Prostate gland (tissue), 2 donors: ENCODE measurements at regions not wholly inside any gene's neighbourhood (a gene's known extent, or its start where the extent isn't known, plus 50 kb on each side); places are given as distances from the start of the nearest gene placed in this dataset.

Experiments used
- POLR2A ChIP-seq: fragments of 450-650 bp; IDR thresholded peaks from one replicate; pipeline ENCODE4 v1.6.1; 2016; ENCODE audit warnings: antibody characterized with exemption, mild to moderate bottlenecking
- POLR2AphosphoS5 ChIP-seq: sonication (generic); formaldehyde crosslinking; IDR thresholded peaks from one replicate; pipeline ENCODE4 v1.6.1; 2017; ENCODE audit warnings: antibody characterized with exemption
- TF ChIP-seq, protein P1 (sequence below), 4 experiments: fragments of 200-600 bp in 2 of 4; fragments of 450-650 bp in 2 of 4; sonication (generic) in 2 of 4; IDR thresholded peaks; 1 replicate in 3 of 4; 2 replicates in 1 of 4; pipeline ENCODE4 v1.5.1; 2016 to 2019; ENCODE audit warnings: antibody characterized with exemption in 4 of 4, mild to moderate bottlenecking in 2 of 4, moderate library complexity in 2 of 4

DNA sequence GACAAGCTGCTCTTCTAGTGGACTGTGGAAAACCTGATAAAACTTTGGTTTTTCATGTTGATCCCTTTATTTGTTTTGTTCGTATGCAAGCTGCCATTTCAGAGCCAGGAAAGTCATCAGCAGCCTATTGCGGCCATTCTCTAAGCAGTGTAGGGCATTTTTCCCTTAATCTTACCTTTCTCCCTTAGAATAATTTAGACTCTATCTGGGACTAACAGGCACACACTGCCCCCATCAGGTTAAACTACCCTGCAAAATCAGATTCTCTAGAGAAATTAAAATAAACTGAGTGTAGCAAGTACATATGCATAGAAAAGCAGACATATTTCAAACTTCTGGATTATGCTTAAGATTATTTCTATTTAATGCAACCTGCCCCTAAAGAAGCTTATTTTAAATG is 347.5 kb downstream of the METTL4 start:
- TF ChIP-seq, protein P1, sequence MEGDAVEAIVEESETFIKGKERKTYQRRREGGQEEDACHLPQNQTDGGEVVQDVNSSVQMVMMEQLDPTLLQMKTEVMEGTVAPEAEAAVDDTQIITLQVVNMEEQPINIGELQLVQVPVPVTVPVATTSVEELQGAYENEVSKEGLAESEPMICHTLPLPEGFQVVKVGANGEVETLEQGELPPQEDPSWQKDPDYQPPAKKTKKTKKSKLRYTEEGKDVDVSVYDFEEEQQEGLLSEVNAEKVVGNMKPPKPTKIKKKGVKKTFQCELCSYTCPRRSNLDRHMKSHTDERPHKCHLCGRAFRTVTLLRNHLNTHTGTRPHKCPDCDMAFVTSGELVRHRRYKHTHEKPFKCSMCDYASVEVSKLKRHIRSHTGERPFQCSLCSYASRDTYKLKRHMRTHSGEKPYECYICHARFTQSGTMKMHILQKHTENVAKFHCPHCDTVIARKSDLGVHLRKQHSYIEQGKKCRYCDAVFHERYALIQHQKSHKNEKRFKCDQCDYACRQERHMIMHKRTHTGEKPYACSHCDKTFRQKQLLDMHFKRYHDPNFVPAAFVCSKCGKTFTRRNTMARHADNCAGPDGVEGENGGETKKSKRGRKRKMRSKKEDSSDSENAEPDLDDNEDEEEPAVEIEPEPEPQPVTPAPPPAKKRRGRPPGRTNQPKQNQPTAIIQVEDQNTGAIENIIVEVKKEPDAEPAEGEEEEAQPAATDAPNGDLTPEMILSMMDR (IDR thresholded peaks at IDR 0.05): peak in 2 of 4 experiments; percentile 14 to 47
- no peak for TF ChIP-seq POLR2AphosphoS5
- TF ChIP-seq POLR2A: no peak
